ENCODE measurements at regions not wholly inside any gene's neighbourhood (a gene's known extent, or its start where the extent isn't known, plus 50 kb on each side); places are given as distances from the start of the nearest gene placed in this dataset.

DNA sequence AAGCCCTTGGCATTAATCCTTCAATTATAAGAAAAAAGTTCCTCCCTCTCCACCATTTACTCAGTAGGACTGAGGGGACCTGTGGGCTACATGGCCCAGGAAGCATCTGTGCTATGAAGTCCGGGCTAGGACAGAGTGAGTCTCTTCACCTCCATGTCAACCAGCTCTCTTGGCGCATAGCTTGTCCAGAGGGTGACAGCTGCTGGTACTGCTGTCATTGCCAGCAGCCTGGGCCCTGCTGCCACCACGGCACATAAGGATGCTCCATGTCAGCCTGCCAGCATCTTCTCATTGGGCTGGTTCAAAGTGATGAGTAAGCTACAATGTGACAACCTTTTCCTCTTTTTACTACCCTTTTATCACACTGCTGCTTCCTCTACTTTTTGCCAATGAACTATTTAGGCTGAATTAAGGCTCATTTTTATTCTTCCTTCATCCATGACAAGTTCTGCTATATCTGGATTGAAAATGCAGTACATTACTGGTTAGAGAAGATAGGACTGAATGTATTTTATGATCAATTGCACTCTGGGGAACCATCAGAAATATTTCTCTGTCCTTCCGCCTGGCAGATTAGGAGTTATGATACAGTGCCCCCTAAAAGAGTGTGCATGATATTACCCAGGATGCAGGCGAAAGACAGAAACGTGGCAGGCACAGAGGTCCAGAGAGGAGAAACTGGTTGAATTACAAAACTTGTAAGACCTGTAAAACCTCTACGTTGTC lies 258.9 kb upstream of the TNP1 start:
- TF ChIP-seq CTCF (IDR thresholded peaks at IDR 0.05; ENCODE audit: poor library complexity) (no peak), EZH2 (IDR thresholded peaks at IDR 0.05; ENCODE audit: borderline replicate concordance) (no peak), EZH2phosphoT487 (IDR thresholded peaks at IDR 0.05; ENCODE audit: low read depth, severe bottlenecking, unreplicated experiment) (no peak)
